ENCODE measurements at regions not wholly inside any gene's neighbourhood (a gene's known extent, or its start where the extent isn't known, plus 50 kb on each side); places are given as distances from the start of the nearest gene placed in this dataset.

DNA sequence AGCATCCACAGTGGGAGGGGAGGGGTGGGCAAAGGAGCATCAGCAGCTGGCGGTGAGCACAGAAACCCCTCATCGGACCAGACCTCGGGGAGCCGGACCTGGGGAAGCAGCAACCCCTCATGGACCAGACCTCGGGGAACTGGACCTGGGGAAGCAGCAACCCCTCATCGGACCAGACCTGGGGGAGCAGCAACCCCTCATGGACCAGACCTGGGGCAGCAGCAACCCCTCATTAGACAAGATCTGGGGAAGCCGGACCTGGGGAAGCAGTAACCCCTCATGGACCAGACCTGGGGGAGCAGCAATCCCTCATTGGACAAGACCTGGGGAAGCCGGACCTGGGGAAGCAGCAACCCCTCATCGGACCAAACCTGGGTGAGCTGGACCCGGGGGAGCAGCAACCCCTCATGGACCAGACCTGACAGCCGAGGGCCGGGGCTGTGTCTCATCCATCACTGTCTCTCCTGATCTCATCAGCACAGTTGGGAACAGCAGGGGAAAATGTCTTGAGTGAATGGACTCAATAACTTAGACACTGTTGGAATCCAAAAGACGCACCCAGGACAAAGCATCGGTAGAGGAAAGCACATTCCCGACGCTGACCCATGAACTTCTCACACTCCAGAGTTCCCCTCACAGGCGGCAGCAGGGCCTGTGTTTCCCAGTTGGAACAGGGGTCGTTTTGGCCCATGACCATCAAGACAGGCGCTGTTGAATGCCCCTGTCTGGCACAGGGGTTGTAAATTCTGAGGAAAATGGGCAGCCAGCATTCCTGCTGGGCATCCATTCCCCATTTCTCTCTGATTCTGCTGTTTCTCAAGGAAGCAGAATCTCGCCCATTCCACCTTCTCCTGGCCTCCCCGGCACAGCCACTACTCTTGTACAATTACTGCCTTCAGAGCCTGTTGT is 1494.6 kb downstream of the TBC1D22A start:
- TF ChIP-seq, protein P1, sequence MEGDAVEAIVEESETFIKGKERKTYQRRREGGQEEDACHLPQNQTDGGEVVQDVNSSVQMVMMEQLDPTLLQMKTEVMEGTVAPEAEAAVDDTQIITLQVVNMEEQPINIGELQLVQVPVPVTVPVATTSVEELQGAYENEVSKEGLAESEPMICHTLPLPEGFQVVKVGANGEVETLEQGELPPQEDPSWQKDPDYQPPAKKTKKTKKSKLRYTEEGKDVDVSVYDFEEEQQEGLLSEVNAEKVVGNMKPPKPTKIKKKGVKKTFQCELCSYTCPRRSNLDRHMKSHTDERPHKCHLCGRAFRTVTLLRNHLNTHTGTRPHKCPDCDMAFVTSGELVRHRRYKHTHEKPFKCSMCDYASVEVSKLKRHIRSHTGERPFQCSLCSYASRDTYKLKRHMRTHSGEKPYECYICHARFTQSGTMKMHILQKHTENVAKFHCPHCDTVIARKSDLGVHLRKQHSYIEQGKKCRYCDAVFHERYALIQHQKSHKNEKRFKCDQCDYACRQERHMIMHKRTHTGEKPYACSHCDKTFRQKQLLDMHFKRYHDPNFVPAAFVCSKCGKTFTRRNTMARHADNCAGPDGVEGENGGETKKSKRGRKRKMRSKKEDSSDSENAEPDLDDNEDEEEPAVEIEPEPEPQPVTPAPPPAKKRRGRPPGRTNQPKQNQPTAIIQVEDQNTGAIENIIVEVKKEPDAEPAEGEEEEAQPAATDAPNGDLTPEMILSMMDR (IDR thresholded peaks at IDR 0.05) = no peak
- TF ChIP-seq ZFX (IDR thresholded peaks at IDR 0.05; ENCODE audit: borderline replicate concordance) = no peak
- no peak overlapping the region for H3K27ac ChIP-seq

DNA sequence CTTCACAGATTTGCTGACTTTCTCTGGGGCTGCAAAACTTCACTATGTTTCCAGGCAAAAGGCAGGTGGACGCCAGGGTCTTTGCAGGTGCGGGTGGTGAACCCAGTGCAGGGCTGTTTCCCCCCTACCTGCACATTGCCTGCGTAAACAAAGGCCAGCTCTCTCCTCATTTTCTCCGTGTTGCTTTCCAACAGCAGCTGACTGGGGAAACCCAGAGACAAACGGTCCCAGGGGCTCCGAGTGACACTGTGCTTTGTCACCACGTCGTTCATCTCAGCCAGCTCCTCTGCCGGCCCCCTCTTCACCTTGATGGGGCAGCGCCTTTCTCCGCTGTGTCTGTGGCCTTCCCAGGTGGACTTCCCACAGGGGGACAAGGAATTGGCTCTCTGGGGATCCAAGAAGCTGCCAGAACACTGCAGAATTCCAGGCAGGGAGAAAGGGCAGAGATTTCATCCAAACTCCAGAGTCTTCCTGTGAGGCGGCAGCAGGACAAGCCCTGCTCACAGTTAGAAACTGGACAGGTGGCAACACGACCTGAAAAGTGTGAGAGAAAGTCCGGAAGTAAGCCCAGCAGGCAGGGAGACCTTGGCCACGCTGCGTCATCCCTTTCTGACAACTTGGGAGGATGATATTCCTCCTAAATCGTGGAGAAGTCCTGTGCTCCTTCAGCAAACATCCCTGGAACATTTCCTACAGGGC is 1493.7 kb downstream of the TBC1D22A start:
- no peak for TF ChIP-seq ZFX (IDR thresholded peaks at IDR 0.05; ENCODE audit: borderline replicate concordance)
- TF ChIP-seq, protein P1 (IDR thresholded peaks at IDR 0.05) = no peak
- no peak overlapping the region for H3K27ac ChIP-seq

DNA sequence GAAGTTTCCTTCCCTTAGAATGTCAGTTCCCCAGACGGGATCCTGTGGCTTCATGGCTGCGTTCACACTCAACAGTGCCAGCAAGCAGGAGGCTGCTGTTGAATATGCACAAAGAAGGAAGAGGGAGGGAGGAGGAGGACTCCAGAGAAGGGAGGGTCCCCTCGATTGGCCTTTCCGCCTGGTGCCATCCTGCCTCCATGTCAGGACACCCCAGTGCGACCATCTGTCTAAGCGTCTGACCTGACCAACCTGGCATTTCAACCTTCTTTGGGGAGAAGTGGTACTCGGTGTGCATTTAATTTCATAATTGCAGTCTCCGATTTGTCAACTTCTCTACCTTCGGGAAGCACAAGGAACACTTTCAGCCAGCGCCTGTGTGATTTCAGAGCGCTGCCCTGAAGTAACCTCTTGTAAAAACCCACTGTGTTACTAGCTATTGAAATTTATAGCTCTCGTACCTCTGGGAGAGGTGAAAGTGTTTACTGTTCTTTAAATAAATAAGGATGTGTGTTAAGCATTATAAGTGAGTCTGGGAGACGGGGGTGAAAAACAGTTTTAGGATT is 1491.9 kb downstream of the TBC1D22A start:
- TF ChIP-seq, protein P1 (IDR thresholded peaks at IDR 0.05) = no peak
- no peak for TF ChIP-seq ZFX (IDR thresholded peaks at IDR 0.05; ENCODE audit: borderline replicate concordance)
- H3K27ac ChIP-seq = no peak overlapping the region

DNA sequence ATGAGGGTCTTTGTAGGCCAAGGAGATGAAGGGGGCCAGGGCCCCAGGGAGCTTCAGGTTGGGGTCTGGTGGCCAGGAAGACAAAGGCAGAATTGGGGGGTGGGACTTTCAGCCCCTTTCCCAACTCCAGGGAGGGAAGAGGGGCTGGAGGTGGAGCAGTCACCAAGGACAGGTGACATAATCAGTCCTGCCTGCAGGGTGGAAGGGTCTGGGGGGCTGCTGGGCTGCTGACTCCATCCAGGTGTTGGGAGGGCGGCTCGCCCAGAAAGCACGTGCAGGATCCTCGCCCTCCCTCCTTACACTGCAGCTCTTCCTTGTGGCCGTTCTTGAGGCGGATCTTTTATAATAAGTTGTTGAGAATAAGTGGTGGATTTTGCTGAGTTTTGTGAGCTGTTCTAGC is 1491.1 kb downstream of the TBC1D22A start:
- no peak overlapping the region for H3K27ac ChIP-seq
- no peak for TF ChIP-seq ZFX (IDR thresholded peaks at IDR 0.05; ENCODE audit: borderline replicate concordance)
- TF ChIP-seq, protein P1 (IDR thresholded peaks at IDR 0.05) = no peak

DNA sequence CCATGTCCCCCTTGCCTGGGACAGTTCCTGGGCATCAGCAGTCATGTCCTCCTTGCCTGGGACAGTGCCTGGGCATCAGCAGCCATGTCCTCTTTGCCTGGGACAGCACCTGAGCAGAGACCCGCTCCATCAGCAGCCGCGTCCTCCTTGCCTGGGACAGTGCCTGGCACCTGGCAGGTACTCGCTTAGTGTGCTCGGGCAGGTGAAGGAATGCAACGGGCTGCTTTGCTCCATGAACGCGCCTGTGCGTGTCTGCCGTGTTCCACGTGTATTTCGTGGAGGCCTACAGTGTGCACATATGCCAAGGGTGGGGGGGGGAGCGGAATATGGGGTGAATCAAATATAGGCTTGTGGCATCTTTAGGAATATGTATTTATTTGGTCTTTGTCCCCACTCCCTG is 1490.7 kb downstream of the TBC1D22A start:
- H3K27ac ChIP-seq = no peak overlapping the region
- TF ChIP-seq, protein P1 (IDR thresholded peaks at IDR 0.05) = no peak
- TF ChIP-seq ZFX (IDR thresholded peaks at IDR 0.05; ENCODE audit: borderline replicate concordance) = no peak

DNA sequence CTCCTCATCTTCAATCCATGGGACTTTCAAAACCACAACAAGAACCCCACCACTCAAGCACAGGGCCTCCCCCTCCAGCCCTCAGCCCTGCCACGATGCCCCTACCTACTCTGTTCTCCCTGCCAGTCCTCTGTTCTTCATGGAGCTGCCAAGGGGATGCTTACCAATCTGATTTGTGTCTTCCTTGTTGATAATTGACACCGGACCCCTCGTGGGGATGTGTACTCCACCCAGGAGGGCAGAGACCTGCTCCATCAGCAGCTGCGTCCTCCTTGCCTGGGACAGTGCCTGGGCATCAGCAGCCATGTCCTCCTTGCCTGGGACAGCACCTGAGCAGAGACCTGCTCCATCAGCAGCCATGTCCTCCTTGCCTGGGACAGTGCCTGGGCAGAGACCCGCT is 1489.2 kb downstream of the TBC1D22A start:
- TF ChIP-seq ZFX (IDR thresholded peaks at IDR 0.05; ENCODE audit: borderline replicate concordance) = no peak
- TF ChIP-seq, protein P1 (IDR thresholded peaks at IDR 0.05) = no peak
- H3K27ac ChIP-seq = no peak overlapping the region
